ENCODE measurements at regions not wholly inside any gene's neighbourhood (a gene's known extent, or its start where the extent isn't known, plus 50 kb on each side); places are given as distances from the start of the nearest gene placed in this dataset.

DNA sequence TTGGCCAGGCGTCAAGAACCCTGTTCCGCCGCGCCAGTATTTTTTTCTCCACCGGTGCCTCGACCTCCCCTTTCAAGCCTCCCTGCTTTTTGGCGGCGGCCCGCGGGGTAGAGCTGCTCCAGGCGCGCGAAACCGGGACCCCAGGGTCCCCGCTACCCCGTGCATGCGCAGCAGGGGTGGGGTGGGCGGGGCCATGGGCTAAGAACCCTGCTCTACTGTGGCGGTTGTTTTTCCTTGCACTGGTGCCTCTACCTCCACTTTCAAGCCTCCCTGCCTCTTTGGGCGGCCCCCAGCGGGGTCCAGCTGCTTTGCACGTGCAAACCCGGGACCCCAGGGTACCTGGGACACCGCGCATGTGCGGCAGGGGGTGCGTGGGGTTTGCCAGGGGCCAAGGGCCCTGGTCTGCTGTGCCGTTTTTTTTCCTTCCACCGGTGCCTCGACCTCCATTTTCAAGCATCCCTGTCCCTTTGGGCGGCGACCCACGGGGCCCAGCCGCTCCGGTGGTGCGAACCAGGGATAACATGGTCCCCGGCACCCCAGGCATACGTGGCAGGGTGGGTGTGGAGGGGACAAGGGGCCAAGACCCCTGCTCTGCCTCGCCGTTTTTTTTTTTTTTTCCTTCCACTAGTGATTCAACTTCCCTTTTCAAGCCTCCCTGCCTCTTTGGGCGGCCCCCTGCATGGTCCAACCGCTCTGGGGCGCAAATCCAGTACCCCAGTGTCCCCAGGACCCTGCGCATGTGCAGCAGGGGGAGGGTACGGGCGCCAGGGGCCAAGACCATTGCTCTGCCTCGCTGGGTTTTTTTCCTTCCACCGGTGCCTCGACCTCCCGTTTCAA is 326.8 kb downstream of the ALG10 start:
- Histone ChIP-seq H3K4me1 (ENCODE audit: control insufficient read depth in 3 of 3, insufficient read depth in 2 of 3, low read depth in 1 of 3, low read length in 2 of 3) (no peaks in the 10 kb centered on the region), H3K36me3 (ENCODE audit: control insufficient read depth in 3 of 3, insufficient read depth in 2 of 3, low read depth in 1 of 3, low read length in 3 of 3) (no peaks in the 10 kb centered on the region), H3K27ac (ENCODE audit: low read depth in 1 of 3, low read length in 2 of 3) (no peak overlapping the region), H3K4me3 (ENCODE audit: low read depth in 1 of 3, low read length in 3 of 3) (no peak overlapping the region), H3K9me3 (ENCODE audit: control insufficient read depth in 2 of 2, insufficient read depth in 1 of 2, low read depth in 1 of 2, low read length in 1 of 2) (peaks cover 12 to 98% of the 10 kb centered on the region in 2 donors), H3K27me3 (ENCODE audit: control insufficient read depth in 3 of 3, insufficient read depth in 3 of 3, low read length in 3 of 3) (no peaks in the 10 kb centered on the region)
- FAIRE-seq: no peak
- WGBS, 3 donors: 50 to 55% (median 52%) methylated on average over 43 to 50 of the region's 50 CpGs
- no peak for DNase-seq

DNA sequence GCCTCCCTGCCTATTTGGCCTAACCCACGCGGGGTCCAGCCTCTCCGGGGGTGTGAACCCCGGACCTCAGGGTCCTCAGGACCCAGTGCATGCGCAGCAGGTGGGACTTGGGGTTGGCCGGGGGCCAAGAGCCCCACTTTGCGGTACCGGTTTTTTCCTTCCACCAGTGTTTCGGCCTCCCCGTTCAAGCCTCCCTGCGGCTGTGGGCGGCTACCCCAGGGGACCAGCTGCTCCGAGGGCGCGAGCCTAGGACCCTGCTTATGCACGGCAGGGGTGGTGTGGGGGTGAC is 327.3 kb downstream of the ALG10 start:
- H3K36me3 ChIP-seq (ENCODE audit: control insufficient read depth in 3 of 3, insufficient read depth in 2 of 3, low read depth in 1 of 3, low read length in 3 of 3): no peaks in the 10 kb centered on the region
- FAIRE-seq (no peak), DNase-seq (no peak)
- H3K9me3 ChIP-seq (ENCODE audit: control insufficient read depth in 2 of 2, insufficient read depth in 1 of 2, low read depth in 1 of 2, low read length in 1 of 2): peaks cover 8 to 98% of the 10 kb centered on the region in 2 donors
- no peak overlapping the region for H3K27ac ChIP-seq (ENCODE audit: low read depth in 1 of 3, low read length in 2 of 3)
- no peaks in the 10 kb centered on the region for H3K4me1 ChIP-seq (ENCODE audit: control insufficient read depth in 3 of 3, insufficient read depth in 2 of 3, low read depth in 1 of 3, low read length in 2 of 3)
- no peaks in the 10 kb centered on the region for H3K27me3 ChIP-seq (ENCODE audit: control insufficient read depth in 3 of 3, insufficient read depth in 3 of 3, low read length in 3 of 3)
- WGBS, 3 donors: 73 to 77% (median 75%) methylated on average over 14 to 16 of the region's 16 CpGs
- H3K4me3 ChIP-seq (ENCODE audit: low read depth in 1 of 3, low read length in 3 of 3): no peak overlapping the region

DNA sequence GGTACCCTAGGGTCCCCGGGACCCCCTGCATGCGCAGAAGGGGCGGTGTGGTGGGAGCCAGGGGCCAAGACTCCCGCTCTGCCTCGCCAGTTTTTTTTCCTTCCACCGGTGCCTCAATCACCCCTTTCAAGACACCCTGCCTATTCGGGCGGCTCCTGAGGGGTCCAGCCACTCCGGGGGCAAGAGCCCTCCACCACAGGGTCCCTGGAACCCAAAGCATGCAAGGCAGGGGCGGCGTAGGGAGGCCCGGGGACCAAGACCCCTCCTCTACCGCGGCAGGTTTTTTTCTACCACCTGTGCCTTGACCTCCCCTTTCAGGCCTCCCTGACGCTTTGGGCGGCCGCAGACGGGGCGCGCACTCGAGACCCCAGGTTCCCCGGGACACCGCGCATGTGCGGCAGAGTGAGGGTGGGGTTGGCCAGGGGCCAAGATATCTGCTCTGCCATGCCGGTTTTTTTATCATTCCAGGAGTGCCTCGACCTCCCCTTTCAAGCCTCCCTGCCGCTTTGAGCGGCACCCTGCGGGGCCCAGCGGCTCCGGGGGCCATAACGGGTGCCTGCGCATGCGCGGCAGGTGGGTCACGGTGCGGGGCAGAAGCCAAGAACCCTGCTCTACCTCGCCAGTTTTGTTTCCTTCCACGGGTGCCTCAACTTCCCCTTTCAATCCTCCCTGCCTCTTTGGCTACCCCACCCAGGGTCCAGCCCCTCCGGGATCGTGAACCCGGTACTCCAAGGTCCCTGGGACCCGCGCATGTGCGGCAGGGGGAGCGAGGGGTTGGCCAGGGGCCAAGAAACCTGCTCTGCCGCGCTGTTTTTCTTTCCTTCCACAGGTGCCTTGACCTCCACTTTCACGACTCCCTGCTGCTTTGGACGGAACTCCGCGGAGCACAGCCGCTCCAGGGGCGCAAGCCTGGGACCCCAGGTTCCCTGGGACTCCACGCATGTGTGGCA is 328.1 kb downstream of the ALG10 start:
- H3K27me3 ChIP-seq (ENCODE audit: control insufficient read depth in 3 of 3, insufficient read depth in 3 of 3, low read length in 3 of 3): no peaks in the 10 kb centered on the region
- FAIRE-seq: no peak
- H3K36me3 ChIP-seq (ENCODE audit: control insufficient read depth in 3 of 3, insufficient read depth in 2 of 3, low read depth in 1 of 3, low read length in 3 of 3): no peaks in the 10 kb centered on the region
- peaks cover 6 to 98% of the 10 kb centered on the region in 2 donors for H3K9me3 ChIP-seq (ENCODE audit: control insufficient read depth in 2 of 2, insufficient read depth in 1 of 2, low read depth in 1 of 2, low read length in 1 of 2)
- no peak overlapping the region for H3K4me3 ChIP-seq (ENCODE audit: low read depth in 1 of 3, low read length in 3 of 3)
- H3K27ac ChIP-seq (ENCODE audit: low read depth in 1 of 3, low read length in 2 of 3): no peak overlapping the region
- WGBS, 3 donors: 67 to 74% (median 69%) methylated on average over 53 to 56 of the region's 56 CpGs
- no peak for DNase-seq
- H3K4me1 ChIP-seq (ENCODE audit: control insufficient read depth in 3 of 3, insufficient read depth in 2 of 3, low read depth in 1 of 3, low read length in 2 of 3): no peaks in the 10 kb centered on the region

DNA sequence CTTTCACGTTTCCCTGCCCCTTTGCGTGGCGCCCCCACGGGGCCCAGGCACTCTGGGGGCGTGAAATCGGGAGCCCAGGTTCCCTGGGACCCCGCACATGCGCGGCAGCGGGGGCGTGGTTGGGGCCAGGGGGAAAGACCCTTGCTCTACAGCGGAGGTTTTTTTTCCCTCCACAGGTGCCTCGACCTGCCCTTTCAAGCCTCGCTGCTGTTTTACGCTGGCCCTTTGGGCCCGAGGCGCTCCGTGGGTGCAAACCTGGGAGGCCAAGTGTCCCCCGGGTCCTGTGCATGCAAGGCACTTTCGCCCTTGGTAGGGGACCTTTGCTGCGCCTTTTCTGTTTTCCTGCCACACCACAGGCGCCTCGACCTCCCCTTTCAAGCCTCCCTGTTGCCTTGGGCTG is 329.8 kb downstream of the ALG10 start:
- DNase-seq (no peak), FAIRE-seq (no peak)
- no peaks in the 10 kb centered on the region for H3K36me3 ChIP-seq (ENCODE audit: control insufficient read depth in 3 of 3, insufficient read depth in 2 of 3, low read depth in 1 of 3, low read length in 3 of 3)
- 63 to 72% (median 68%) methylated on average over 16 to 23 of the region's 23 CpGs for WGBS, 3 donors
- no peaks in the 10 kb centered on the region for H3K27me3 ChIP-seq (ENCODE audit: control insufficient read depth in 3 of 3, insufficient read depth in 3 of 3, low read length in 3 of 3)
- H3K9me3 ChIP-seq (ENCODE audit: control insufficient read depth in 2 of 2, insufficient read depth in 1 of 2, low read depth in 1 of 2, low read length in 1 of 2): peaks cover 8 to 98% of the 10 kb centered on the region in 2 donors
- no peak overlapping the region for H3K27ac ChIP-seq (ENCODE audit: low read depth in 1 of 3, low read length in 2 of 3)
- H3K4me3 ChIP-seq (ENCODE audit: low read depth in 1 of 3, low read length in 3 of 3): no peak overlapping the region
- no peaks in the 10 kb centered on the region for H3K4me1 ChIP-seq (ENCODE audit: control insufficient read depth in 3 of 3, insufficient read depth in 2 of 3, low read depth in 1 of 3, low read length in 2 of 3)

- Histone ChIP-seq H3K27ac (ENCODE audit: low read depth in 1 of 3, low read length in 2 of 3) (no peak overlapping the region), H3K4me3 (ENCODE audit: low read depth in 1 of 3, low read length in 3 of 3) (no peak overlapping the region), H3K9me3 (ENCODE audit: control insufficient read depth in 2 of 2, insufficient read depth in 1 of 2, low read depth in 1 of 2, low read length in 1 of 2) (peaks cover 4 to 98% of the 10 kb centered on the region in 2 donors), H3K36me3 (ENCODE audit: control insufficient read depth in 3 of 3, insufficient read depth in 2 of 3, low read depth in 1 of 3, low read length in 3 of 3) (no peaks in the 10 kb centered on the region), H3K27me3 (ENCODE audit: control insufficient read depth in 3 of 3, insufficient read depth in 3 of 3, low read length in 3 of 3) (no peaks in the 10 kb centered on the region), H3K4me1 (ENCODE audit: control insufficient read depth in 3 of 3, insufficient read depth in 2 of 3, low read depth in 1 of 3, low read length in 2 of 3) (no peaks in the 10 kb centered on the region)
- DNase-seq: no peak
- 63 to 69% (median 69%) methylated on average over 48 to 55 of the region's 55 CpGs for WGBS, 3 donors
- no peak for FAIRE-seq
Measured at GRCh38 chr12:34354239-34355200, 332.2 kb downstream of the ALG10 start.

DNA sequence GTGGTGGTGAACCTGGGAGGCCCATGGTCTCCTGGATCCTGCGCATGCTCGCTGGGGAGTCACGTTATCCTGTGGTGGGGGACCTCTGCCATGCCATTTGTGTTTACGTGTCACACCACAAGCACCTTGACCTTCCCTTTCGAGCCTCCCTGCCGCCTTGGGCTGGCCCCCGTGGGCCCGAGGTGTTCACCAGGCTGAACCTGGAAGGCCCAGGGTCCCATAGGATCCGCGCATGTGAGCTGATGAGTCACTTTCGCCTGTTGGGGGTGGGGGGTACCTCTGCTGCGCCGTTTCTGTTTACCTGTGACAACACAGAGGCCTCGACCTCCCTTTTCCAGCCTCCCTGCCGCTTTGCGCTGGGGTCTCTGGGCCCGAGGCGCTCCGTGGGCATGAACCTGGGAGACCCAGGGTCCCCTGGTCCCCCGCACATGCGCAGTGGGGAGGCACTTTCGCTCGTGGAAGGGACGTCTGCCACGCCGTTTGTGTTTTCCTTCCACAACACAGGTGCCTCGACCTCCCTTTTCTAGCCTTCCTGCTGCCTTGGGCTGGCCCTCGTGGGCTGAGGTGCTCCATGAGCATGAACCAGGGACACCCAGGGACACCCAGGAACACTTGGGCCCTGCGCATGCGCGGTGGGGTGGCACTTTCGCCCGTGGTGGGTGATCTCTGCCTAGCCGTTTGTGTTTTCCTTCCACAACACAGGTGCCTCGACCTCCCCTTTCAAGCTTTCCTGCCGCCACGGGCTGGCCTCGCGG is 334.1 kb downstream of the ALG10 start:
- Histone ChIP-seq H3K4me3 (ENCODE audit: low read depth in 1 of 3, low read length in 3 of 3) (no peak overlapping the region), H3K4me1 (ENCODE audit: control insufficient read depth in 3 of 3, insufficient read depth in 2 of 3, low read depth in 1 of 3, low read length in 2 of 3) (no peaks in the 10 kb centered on the region), H3K27ac (ENCODE audit: low read depth in 1 of 3, low read length in 2 of 3) (no peak overlapping the region), H3K27me3 (ENCODE audit: control insufficient read depth in 3 of 3, insufficient read depth in 3 of 3, low read length in 3 of 3) (no peaks in the 10 kb centered on the region), H3K9me3 (ENCODE audit: control insufficient read depth in 2 of 2, insufficient read depth in 1 of 2, low read depth in 1 of 2, low read length in 1 of 2) (peaks cover 4 to 98% of the 10 kb centered on the region in 2 donors), H3K36me3 (ENCODE audit: control insufficient read depth in 3 of 3, insufficient read depth in 2 of 3, low read depth in 1 of 3, low read length in 3 of 3) (no peaks in the 10 kb centered on the region)
- FAIRE-seq (no peak), DNase-seq (no peak)
- 73 to 79% (median 76%) methylated on average over 38 to 39 of the region's 39 CpGs for WGBS, 3 donors

DNA sequence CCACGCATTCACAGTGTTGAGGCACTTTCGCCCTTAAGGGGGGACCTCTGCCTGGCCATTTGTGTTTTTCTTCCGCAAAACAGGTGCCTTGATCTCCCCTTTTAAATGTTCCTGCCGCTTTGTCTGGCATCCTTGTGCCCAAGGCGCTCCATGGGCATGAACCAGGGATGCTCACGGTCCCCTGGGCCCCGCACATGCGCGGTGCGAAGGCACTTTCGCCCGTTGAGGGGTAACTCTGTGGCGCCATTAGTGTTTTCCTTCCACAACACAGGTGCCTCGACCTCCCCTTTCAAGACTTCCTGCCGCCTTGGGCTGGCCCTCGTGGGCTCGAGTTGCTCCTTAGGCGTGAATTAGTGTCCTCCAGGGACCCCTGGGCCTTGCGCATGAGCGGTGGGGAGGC is 335.5 kb downstream of the ALG10 start:
- H3K36me3 ChIP-seq (ENCODE audit: control insufficient read depth in 3 of 3, insufficient read depth in 2 of 3, low read depth in 1 of 3, low read length in 3 of 3): no peaks in the 10 kb centered on the region
- no peaks in the 10 kb centered on the region for H3K4me1 ChIP-seq (ENCODE audit: control insufficient read depth in 3 of 3, insufficient read depth in 2 of 3, low read depth in 1 of 3, low read length in 2 of 3)
- FAIRE-seq: no peak
- no peaks in the 10 kb centered on the region for H3K27me3 ChIP-seq (ENCODE audit: control insufficient read depth in 3 of 3, insufficient read depth in 3 of 3, low read length in 3 of 3)
- 46 to 67% (median 55%) methylated on average over 20 of the region's 20 CpGs for WGBS, 3 donors
- H3K27ac ChIP-seq (ENCODE audit: low read depth in 1 of 3, low read length in 2 of 3): no peak overlapping the region
- peaks cover 4 to 98% of the 10 kb centered on the region in 2 donors for H3K9me3 ChIP-seq (ENCODE audit: control insufficient read depth in 2 of 2, insufficient read depth in 1 of 2, low read depth in 1 of 2, low read length in 1 of 2)
- H3K4me3 ChIP-seq (ENCODE audit: low read depth in 1 of 3, low read length in 3 of 3): no peak overlapping the region
- no peak for DNase-seq
